ENCODE measurements at regions not wholly inside any gene's neighbourhood (a gene's known extent, or its start where the extent isn't known, plus 50 kb on each side); places are given as distances from the start of the nearest gene placed in this dataset.

DNA sequence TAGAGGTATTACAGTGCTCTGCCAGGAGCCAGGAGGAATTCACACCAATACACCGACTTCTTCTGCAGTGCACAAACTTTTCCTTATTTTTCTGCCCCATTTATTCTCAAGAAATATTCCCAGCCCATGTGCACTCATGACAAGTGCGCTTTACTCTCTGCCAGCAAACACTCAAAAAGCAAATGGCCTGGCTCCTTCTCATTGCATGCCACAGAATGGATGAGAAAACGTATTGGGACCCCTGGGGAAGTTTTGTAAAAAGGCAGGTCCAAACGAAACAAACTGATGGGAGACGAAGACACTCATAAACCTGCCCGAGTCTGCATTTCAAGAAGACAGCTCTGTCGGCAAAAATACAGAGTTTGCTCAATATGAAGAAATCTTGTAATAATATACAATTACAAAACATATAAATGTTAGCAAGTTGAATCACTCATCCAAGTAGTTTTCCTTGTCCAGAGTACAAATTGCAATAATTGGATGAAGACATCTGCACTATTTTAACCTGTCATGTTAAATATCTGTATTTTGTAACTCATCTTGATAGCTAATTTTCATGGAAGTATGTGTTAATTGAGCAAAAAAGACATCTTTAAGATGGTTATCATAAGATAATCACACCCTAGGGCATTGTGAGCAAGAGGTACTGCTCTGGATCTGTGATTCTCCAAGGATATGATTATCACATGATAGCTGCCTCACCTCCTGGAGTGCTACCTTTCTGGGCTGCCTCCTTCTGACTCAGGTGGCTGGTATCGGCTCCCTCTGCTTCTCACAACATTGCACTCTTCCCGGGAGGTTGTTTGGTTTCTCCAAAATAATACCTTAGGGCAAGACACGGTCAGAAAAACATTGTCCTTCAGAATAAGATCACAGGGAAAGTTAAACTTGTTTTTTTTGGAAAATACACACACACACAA lies 260.8 kb upstream of the G2E3 start:
- TF ChIP-seq POLR2A (IDR thresholded peaks at IDR 0.05) (no peak), EP300 (IDR thresholded peaks at IDR 0.05) (no peak)
- TF ChIP-seq, protein P1, sequence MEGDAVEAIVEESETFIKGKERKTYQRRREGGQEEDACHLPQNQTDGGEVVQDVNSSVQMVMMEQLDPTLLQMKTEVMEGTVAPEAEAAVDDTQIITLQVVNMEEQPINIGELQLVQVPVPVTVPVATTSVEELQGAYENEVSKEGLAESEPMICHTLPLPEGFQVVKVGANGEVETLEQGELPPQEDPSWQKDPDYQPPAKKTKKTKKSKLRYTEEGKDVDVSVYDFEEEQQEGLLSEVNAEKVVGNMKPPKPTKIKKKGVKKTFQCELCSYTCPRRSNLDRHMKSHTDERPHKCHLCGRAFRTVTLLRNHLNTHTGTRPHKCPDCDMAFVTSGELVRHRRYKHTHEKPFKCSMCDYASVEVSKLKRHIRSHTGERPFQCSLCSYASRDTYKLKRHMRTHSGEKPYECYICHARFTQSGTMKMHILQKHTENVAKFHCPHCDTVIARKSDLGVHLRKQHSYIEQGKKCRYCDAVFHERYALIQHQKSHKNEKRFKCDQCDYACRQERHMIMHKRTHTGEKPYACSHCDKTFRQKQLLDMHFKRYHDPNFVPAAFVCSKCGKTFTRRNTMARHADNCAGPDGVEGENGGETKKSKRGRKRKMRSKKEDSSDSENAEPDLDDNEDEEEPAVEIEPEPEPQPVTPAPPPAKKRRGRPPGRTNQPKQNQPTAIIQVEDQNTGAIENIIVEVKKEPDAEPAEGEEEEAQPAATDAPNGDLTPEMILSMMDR (IDR thresholded peaks at IDR 0.05): no peak

All from ovary (tissue), 3 donors.